ENCODE measurements at regions not wholly inside any gene's neighbourhood (a gene's known extent, or its start where the extent isn't known, plus 50 kb on each side); places are given as distances from the start of the nearest gene placed in this dataset.

GRCh38 chr11:103623933-103624332 lies 412.5 kb upstream of the DDI1 start:
- TF ChIP-seq, protein P1, sequence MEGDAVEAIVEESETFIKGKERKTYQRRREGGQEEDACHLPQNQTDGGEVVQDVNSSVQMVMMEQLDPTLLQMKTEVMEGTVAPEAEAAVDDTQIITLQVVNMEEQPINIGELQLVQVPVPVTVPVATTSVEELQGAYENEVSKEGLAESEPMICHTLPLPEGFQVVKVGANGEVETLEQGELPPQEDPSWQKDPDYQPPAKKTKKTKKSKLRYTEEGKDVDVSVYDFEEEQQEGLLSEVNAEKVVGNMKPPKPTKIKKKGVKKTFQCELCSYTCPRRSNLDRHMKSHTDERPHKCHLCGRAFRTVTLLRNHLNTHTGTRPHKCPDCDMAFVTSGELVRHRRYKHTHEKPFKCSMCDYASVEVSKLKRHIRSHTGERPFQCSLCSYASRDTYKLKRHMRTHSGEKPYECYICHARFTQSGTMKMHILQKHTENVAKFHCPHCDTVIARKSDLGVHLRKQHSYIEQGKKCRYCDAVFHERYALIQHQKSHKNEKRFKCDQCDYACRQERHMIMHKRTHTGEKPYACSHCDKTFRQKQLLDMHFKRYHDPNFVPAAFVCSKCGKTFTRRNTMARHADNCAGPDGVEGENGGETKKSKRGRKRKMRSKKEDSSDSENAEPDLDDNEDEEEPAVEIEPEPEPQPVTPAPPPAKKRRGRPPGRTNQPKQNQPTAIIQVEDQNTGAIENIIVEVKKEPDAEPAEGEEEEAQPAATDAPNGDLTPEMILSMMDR (IDR thresholded peaks at IDR 0.05; ENCODE audit: extremely low read depth, missing control alignments) = no peak
- DNase-seq (ENCODE audit: low spot score) = no peak

DNA sequence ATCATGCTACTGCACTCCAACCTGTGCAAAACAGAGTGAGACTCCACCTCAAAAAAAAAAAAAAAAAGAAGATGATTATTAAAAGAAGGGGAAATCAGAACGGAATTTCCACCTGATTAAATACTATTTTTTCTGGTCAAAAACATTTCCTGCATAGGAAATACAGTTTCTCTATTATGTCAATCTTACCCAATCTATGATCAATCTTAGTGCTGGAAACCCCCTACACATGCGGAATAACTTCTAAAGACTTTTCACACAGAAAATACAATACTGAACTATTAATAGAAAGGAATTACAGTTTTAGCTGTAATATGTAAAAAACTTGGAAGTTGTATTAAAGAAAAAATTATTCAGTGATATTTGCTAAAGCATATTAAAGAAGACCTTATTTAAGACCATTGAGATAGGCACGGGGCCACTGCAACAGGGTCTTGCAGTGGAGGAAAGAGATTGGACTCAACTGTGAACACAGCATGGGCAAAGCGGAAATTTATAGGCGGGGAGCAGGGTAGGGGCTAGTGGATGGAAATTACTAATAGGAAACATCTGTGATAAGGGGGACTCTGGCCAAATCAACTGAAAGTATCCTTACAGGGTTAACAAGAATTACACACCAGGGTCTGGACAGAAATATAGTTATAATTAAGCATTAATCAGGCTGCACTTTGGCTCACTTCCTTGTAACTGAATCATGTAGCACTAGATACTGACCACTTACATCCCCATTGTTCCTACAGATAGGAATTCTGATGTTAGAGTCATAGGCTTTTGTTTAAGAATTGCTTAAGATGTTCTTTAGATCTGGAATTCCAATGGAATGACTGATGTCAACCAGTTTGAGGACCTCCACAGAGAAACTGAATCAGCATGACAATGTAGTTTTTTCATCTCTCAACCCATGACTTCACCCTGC lies 411.5 kb upstream of the DDI1 start:
- DNase-seq (ENCODE audit: low spot score) = no peak

DNA sequence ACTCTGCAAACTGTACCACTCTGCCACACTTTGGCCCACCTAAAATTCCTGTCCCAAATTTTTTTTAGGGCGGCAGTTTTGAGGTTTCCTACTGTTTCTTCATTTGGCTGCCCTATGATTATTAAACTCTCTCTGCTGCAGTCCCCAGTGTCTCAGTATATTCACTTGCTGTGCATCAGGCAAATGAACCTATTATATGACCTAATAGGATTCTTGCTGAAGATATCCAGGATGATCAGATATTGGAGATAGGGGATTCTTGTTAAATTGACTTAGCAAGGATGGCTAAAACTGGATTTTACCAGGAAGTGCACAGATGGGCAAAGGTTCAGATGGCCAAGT lies 410.8 kb upstream of the DDI1 start:
- DNase-seq (ENCODE audit: low spot score) = no peak
- TF ChIP-seq, protein P1 (IDR thresholded peaks at IDR 0.05; ENCODE audit: extremely low read depth, missing control alignments) = no peak

More for the DNA sequence above, 411.5 kb upstream of the DDI1 start:
- TF ChIP-seq, protein P1 (IDR thresholded peaks at IDR 0.05; ENCODE audit: extremely low read depth, missing control alignments) = no peak

- DNase-seq (ENCODE audit: low spot score) = no peak
- TF ChIP-seq, protein P1 (IDR thresholded peaks at IDR 0.05; ENCODE audit: extremely low read depth, missing control alignments) = no peak
Observed at GRCh38 chr11:103628121-103628520, 408.3 kb upstream of the DDI1 start.

DNA sequence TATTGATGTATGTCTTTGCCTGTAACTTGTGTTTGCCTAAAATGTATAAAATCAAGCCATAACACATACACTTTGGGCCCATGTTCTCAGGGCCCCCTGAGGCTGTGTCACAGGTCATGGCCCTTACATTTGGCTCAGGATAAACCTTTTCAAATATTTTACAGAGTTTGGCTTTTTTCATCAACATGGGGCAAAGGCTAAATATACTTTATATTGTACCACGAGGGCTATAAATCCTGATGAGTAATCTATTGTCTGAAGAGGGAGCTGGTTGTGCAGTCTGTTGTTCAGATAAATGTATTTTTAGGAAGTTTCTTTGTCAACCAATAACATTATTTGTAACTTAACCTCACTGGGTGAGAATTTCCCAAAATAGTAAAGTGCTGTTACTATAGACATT lies 404.6 kb upstream of the DDI1 start:
- DNase-seq (ENCODE audit: low spot score) = no peak
- TF ChIP-seq, protein P1 (IDR thresholded peaks at IDR 0.05; ENCODE audit: extremely low read depth, missing control alignments) = no peak

- DNase-seq (ENCODE audit: low spot score) = no peak
Observed at GRCh38 chr11:103633068-103633788, 403.2 kb upstream of the DDI1 start.

More at GRCh38 chr11:103633068-103633788, 403.2 kb upstream of the DDI1 start:
- TF ChIP-seq, protein P1 (IDR thresholded peaks at IDR 0.05; ENCODE audit: extremely low read depth, missing control alignments) = no peak
